B cell (primary cell): ENCODE measurements at regions not wholly inside any gene's neighbourhood (a gene's known extent, or its start where the extent isn't known, plus 50 kb on each side); places are given as distances from the start of the nearest gene placed in this dataset.

Experiments used
- ATAC-seq: fragments of 200-7000 bp; cut with Tn5 transposase; one replicate; pipeline ENCODE4 v1.10.0; 2021; ENCODE audit warnings: low read depth, mild to moderate bottlenecking, moderate number of reproducible peaks, moderate library complexity
- CTCF ChIA-PET: fragments of 350-600 bp; sonication (Branson Sonifier 250); formaldehyde crosslinking; loops from one replicate; lab custom pipeline; 2021; ENCODE audit warnings: antibody characterized with exemption, inconsistent platforms; lab: Charles Lee
- POLR2A ChIA-PET: fragments of 350-600 bp; sonication (Branson Sonifier 250); formaldehyde crosslinking; loops from one replicate; lab custom pipeline; 2021; ENCODE audit warnings: antibody characterized with exemption; lab: Charles Lee
- DNase-seq: peaks from one replicate; pipeline ENCODE4 v3.0.0; 2013
- H2AFZ ChIP-seq: 2 replicates; pipeline ENCODE4 v1.6.1; 2012; ENCODE audit warnings: mild to moderate bottlenecking, low read depth, low read length; ENCODE audit not compliant: insufficient read depth, poor library complexity, severe bottlenecking
- H3K27ac ChIP-seq, 2 donors: 1 replicate in 1 of 2; 2 replicates in 1 of 2; pipeline ENCODE4 v1.5.1; 2012 to 2013; ENCODE audit warnings: low read length in 2 of 2, mild to moderate bottlenecking in 2 of 2, moderate library complexity in 1 of 2
- H3K27me3 ChIP-seq, 4 experiments: fragments of 200-600 bp in 1 of 4; sonication (generic) in 1 of 4; replicated peaks in 1 of 4; 1 replicate in 2 of 4; 2 replicates in 2 of 4; pipeline versions ENCODE4 v1.6.1 to v1.7.0; 2013 to 2016; ENCODE audit warnings: low read length in 3 of 4, mild to moderate bottlenecking in 2 of 4, mixed read lengths in 1 of 4, moderate library complexity in 1 of 4; ENCODE audit not compliant: insufficient read depth in 4 of 4, control insufficient read depth in 3 of 4; ENCODE audit errors: control extremely low read depth in 1 of 4
- H3K36me3 ChIP-seq, 2 experiments: replicated peaks in 1 of 2; 1 replicate in 1 of 2; 2 replicates in 1 of 2; pipeline versions ENCODE4 v1.6.1 to v1.7.1; 2013; ENCODE audit warnings: low read length in 1 of 2; ENCODE audit not compliant: insufficient read depth in 2 of 2, control insufficient read depth in 1 of 2; ENCODE audit errors: control extremely low read depth in 1 of 2, extremely low read depth in 1 of 2
- H3K4me1 ChIP-seq, 2 donors: fragments of 200-600 bp in 1 of 2; sonication (generic) in 1 of 2; 1 replicate in 1 of 2; 2 replicates in 1 of 2; pipeline versions ENCODE4 v1.5.1 to v1.6.1; 2013 to 2017; ENCODE audit warnings: low read length in 2 of 2; ENCODE audit not compliant: control insufficient read depth in 2 of 2, insufficient read depth in 2 of 2
- H3K4me2 ChIP-seq: replicated peaks from 2 replicates; pipeline ENCODE3; 2012; ENCODE audit warnings: mild to moderate bottlenecking, low read depth, low read length; ENCODE audit not compliant: poor library complexity, severe bottlenecking
- H3K4me3 ChIP-seq, 5 experiments: fragments of 200-600 bp in 1 of 5; sonication (generic) in 1 of 5; 1 replicate in 3 of 5; 2 replicates in 2 of 5; pipeline versions ENCODE4 v1.5.1 to v1.7.0; 2011 to 2016; ENCODE audit warnings: low read length in 4 of 5, mild to moderate bottlenecking in 4 of 5, low read depth in 2 of 5, control low read depth in 1 of 5, moderate library complexity in 1 of 5; ENCODE audit not compliant: insufficient read depth in 1 of 5; ENCODE audit errors: control extremely low read depth in 1 of 5, extremely low read depth in 1 of 5
- H3K79me2 ChIP-seq: fragments of 200-600 bp; sonication (generic); one replicate; pipeline ENCODE4 v1.6.0; 2016; ENCODE audit warnings: low read length; ENCODE audit not compliant: control insufficient read depth, insufficient read depth
- H3K9ac ChIP-seq: fragments of 200-600 bp; sonication (generic); 2 replicates; pipeline ENCODE4 v1.6.1; 2017; ENCODE audit warnings: mild to moderate bottlenecking, low read length, moderate library complexity
- H3K9me3 ChIP-seq, 3 donors: one replicate each; pipeline versions ENCODE4 v1.6.1 to v1.7.1; 2013; ENCODE audit warnings: low read length in 2 of 3; ENCODE audit not compliant: control insufficient read depth in 2 of 3, insufficient read depth in 1 of 3; ENCODE audit errors: control extremely low read depth in 1 of 3
- H4K20me1 ChIP-seq: 2 replicates; pipeline ENCODE4 v1.6.0; 2012; ENCODE audit warnings: mild to moderate bottlenecking, low read length; ENCODE audit not compliant: insufficient read depth, control insufficient read depth, poor library complexity, severe bottlenecking
- H3K27ac Mint-ChIP-seq: one replicate; pipeline ENCODE4 v1.8.0; 2021; ENCODE audit warnings: mixed read lengths
- H3K27me3 Mint-ChIP-seq: one replicate; pipeline ENCODE4 v1.8.0; 2021; ENCODE audit warnings: mixed read lengths
- H3K4me1 Mint-ChIP-seq: one replicate; pipeline ENCODE4 v1.8.0; 2021; ENCODE audit warnings: mixed read lengths
- H3K4me3 Mint-ChIP-seq: one replicate; pipeline ENCODE4 v1.8.0; 2021; ENCODE audit warnings: mixed read lengths
- H3K9me3 Mint-ChIP-seq: one replicate; pipeline ENCODE4 v1.8.0; 2022; ENCODE audit warnings: mixed read lengths; ENCODE audit not compliant: insufficient read depth
- CTCF ChIP-seq: fragments of 200-600 bp; IDR thresholded peaks from one replicate; pipeline ENCODE4 v1.8.0; 2022; ENCODE audit warnings: antibody characterized with exemption, mild to moderate bottlenecking
- EZH2 ChIP-seq: IDR thresholded peaks from 2 replicates; pipeline ENCODE4 v1.6.1; 2012; ENCODE audit warnings: borderline replicate concordance, low read depth, mild to moderate bottlenecking, moderate library complexity, low read length; ENCODE audit not compliant: insufficient read depth, poor library complexity, severe bottlenecking
- WGBS: methylation state at CpG from one replicate; pipeline ENCODE4 v1.1.5; 2013; ENCODE audit warnings: missing lambda C conversion rate; ENCODE audit not compliant: insufficient coverage; 5-methylcytosine and 5-hydroxymethylcytosine counted together
- intact Hi-C: fragments of 100-400 bp; cut with micrococcal nuclease; formaldehyde crosslinking; loops from one replicate; pipeline ENCODE4 v1.10.0; 2022

DNA sequence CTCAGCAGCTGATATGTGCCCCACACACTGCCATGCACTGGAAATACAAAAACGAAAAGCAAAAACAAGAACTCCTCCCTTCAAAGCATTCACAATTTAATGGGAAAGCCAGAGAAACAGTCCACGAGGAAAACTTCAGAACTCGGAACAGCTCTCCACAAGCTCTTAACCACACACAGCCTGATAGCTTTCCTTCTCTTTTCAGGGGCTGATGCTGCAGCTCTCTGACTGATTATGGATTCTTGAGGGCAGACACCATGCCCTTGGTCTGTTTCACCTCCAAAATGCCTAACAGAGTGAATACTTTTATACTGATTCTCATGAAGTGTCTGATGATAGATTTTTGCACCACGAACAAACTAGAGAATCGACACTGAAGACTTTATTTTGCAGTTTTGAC is 282.1 kb downstream of the CD83 start:
- no peak overlapping the region for H3K4me3 Mint-ChIP-seq
- WGBS = 94% methylated on average over 5 of the region's 5 CpGs
- Histone ChIP-seq H4K20me1 (no peaks in the 10 kb centered on the region), H2AFZ (no peak overlapping the region), H3K4me1 (peaks cover 17 to 25% of the 10 kb centered on the region in 2 donors), H3K9ac (no peak overlapping the region), H3K36me3 (no peaks in the 10 kb centered on the region), H3K9me3 (peaks cover 0 to 10% (median 0%) of the 10 kb centered on the region in 3 donors), H3K4me3 (no peak overlapping the region), H3K27ac (no peak overlapping the region), H3K79me2 (no peaks in the 10 kb centered on the region), H3K27me3 (no peaks in the 10 kb centered on the region), H3K4me2 (no peak overlapping the region)
- ATAC-seq (no peak), DNase-seq (no peak)
- intact Hi-C loops = no loop called here
- no peak overlapping the region for H3K27ac Mint-ChIP-seq
- H3K27me3 Mint-ChIP-seq = no peaks in the 10 kb centered on the region
- CTCF ChIA-PET = no interaction called here
- H3K4me1 Mint-ChIP-seq = peaks cover 26% of the 10 kb centered on the region
- POLR2A ChIA-PET = interaction anchor here (0.5 kb wide), 1 partner anchor 805 kb away, joined by 4 read pairs; no protein-coding TSS in a partner anchor
- peaks cover 3% of the 10 kb centered on the region for H3K9me3 Mint-ChIP-seq
- TF ChIP-seq CTCF (no peak), EZH2 (no peak)

DNA sequence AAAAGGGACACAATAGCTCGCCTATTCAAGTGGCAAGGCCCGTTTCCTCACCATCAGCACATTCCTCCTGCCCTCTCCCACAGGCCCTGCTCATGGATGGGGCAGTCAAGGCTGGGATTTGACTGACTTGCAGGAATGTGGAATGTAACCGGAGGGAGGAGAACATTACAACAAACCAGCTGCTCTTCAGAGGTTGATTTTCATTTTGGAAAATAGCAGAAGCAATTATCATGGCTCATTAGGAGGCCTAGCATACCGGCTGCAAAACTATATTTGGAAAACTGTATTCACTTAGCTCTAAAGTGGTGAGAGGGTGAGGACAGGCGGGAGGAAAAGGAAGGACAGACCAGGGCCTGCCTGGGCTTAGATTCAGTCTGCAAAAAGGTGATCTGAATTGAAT is 283.7 kb downstream of the CD83 start:
- POLR2A ChIA-PET = no interaction called here
- H3K9me3 Mint-ChIP-seq = peaks cover 3% of the 10 kb centered on the region
- no peak overlapping the region for H3K4me3 Mint-ChIP-seq
- no peaks in the 10 kb centered on the region for H4K20me1 ChIP-seq
- ATAC-seq = no peak
- H3K4me3 ChIP-seq = no peak overlapping the region
- no peak overlapping the region for H3K27ac Mint-ChIP-seq
- no peak overlapping the region for H3K27ac ChIP-seq
- DNase-seq = no peak
- H3K4me1 ChIP-seq = peaks cover 17 to 18% of the 10 kb centered on the region in 2 donors
- TF ChIP-seq EZH2 (no peak), CTCF (no peak)
- no peaks in the 10 kb centered on the region for H3K79me2 ChIP-seq
- H3K9ac ChIP-seq = no peak overlapping the region
- peaks cover 0 to 10% (median 0%) of the 10 kb centered on the region in 3 donors for H3K9me3 ChIP-seq
- WGBS = 97% methylated on average over 3 of the region's 5 CpGs
- no peak overlapping the region for H2AFZ ChIP-seq
- intact Hi-C loops = no loop called here
- H3K36me3 ChIP-seq = no peaks in the 10 kb centered on the region
- H3K4me2 ChIP-seq = no peak overlapping the region
- CTCF ChIA-PET = no interaction called here
- no peaks in the 10 kb centered on the region for H3K27me3 Mint-ChIP-seq
- H3K27me3 ChIP-seq = no peaks in the 10 kb centered on the region
- H3K4me1 Mint-ChIP-seq = peaks cover 19% of the 10 kb centered on the region
